Neural cell (in vitro differentiated cells): ENCODE measurements at regions not wholly inside any gene's neighbourhood (a gene's known extent, or its start where the extent isn't known, plus 50 kb on each side); places are given as distances from the start of the nearest gene placed in this dataset.

Source experiments
- H2AFZ ChIP-seq: fragments of 200-600, 300-800 bp; sonication (generic), shearing (Covaris generic); 2 replicates; pipeline ENCODE4 v1.6.0; 2014; ENCODE audit warnings: low read depth, mild to moderate bottlenecking, antibody characterized with exemption, low read length, moderate library complexity
- H3F3A ChIP-seq: fragments of 200-600 bp; shearing (Covaris generic); 2 replicates; pipeline ENCODE4 v1.6.1; 2016; ENCODE audit warnings: mild to moderate bottlenecking, moderate library complexity, mixed read lengths, antibody characterized with exemption, low read length; ENCODE audit not compliant: insufficient read depth, poor library complexity, severe bottlenecking
- H3K27ac ChIP-seq: fragments of 200-600, 300-800 bp; sonication (generic), shearing (Covaris generic); 2 replicates; pipeline ENCODE4 v1.5.1; 2014; ENCODE audit warnings: mild to moderate bottlenecking, low read length, moderate library complexity
- H3K27me3 ChIP-seq: fragments of 300-800, 200-600 bp; sonication (generic), shearing (Covaris generic); 2 replicates; pipeline ENCODE4 v1.6.0; 2014; ENCODE audit warnings: mild to moderate bottlenecking, low read depth, low read length, moderate library complexity; ENCODE audit not compliant: insufficient read depth
- H3K36me3 ChIP-seq: fragments of 300-800, 200-600 bp; sonication (generic), shearing (Covaris generic); 2 replicates; pipeline ENCODE4 v1.5.1; 2014; ENCODE audit warnings: mild to moderate bottlenecking, antibody characterized with exemption, low read length, moderate library complexity; ENCODE audit not compliant: insufficient read depth
- H3K4me2 ChIP-seq: fragments of 300-800, 200-600 bp; sonication (generic), shearing (Covaris generic); 2 replicates; pipeline ENCODE4 v1.6.0; 2014; ENCODE audit warnings: mild to moderate bottlenecking, low read length
- H3K4me3 ChIP-seq: fragments of 300-800, 200-600 bp; sonication (generic), shearing (Covaris generic); 2 replicates; pipeline ENCODE4 v1.5.1; 2014; ENCODE audit warnings: mild to moderate bottlenecking, low read length, moderate library complexity
- H3K79me2 ChIP-seq: fragments of 200-600 bp; shearing (Covaris generic); replicated peaks from 2 replicates; pipeline ENCODE4 v1.6.0; 2014; ENCODE audit warnings: mild to moderate bottlenecking, low read length, moderate library complexity; ENCODE audit not compliant: insufficient read depth
- H3K9ac ChIP-seq: fragments of 300-800, 200-600 bp; sonication (generic), shearing (Covaris generic); 2 replicates; pipeline ENCODE4 v1.6.1; 2016; ENCODE audit warnings: mild to moderate bottlenecking, low read length, mixed read lengths
- H3K9me2 ChIP-seq: fragments of 200-600 bp; shearing (Covaris generic); 2 replicates; pipeline ENCODE4 v1.6.1; 2016; ENCODE audit warnings: mild to moderate bottlenecking, low read length, mixed read lengths; ENCODE audit not compliant: insufficient read depth
- H3K9me3 ChIP-seq: fragments of 200-600, 300-800 bp; sonication (generic), shearing (Covaris generic); 2 replicates; pipeline ENCODE4 v1.6.1; 2016; ENCODE audit warnings: mild to moderate bottlenecking, mixed run types, low read length, moderate library complexity, mixed read lengths
- H4K20me1 ChIP-seq: fragments of 200-600 bp; shearing (Covaris generic); 2 replicates; pipeline ENCODE4 v1.6.1; 2016; ENCODE audit warnings: mild to moderate bottlenecking, mixed run types; ENCODE audit not compliant: insufficient read depth
- EP300 ChIP-seq: fragments of 450-650 bp; conservative IDR thresholded peaks from 2 replicates; pipeline ENCODE4 v1.6.1; 2014; ENCODE audit warnings: antibody characterized with exemption, mild to moderate bottlenecking, moderate library complexity; ENCODE audit not compliant: poor library complexity, severe bottlenecking
- EZH2 ChIP-seq: fragments of 200-600, 300-800 bp; shearing (Covaris generic), sonication (generic); IDR thresholded peaks from 2 replicates; pipeline ENCODE4 v1.6.1; 2014; ENCODE audit warnings: antibody characterized with exemption, low read length, borderline replicate concordance, mild to moderate bottlenecking; ENCODE audit not compliant: insufficient read depth, poor library complexity, severe bottlenecking
- MXI1 ChIP-seq: fragments of 450-650 bp; conservative IDR thresholded peaks from 2 replicates; pipeline ENCODE4 v1.6.1; 2014; ENCODE audit warnings: antibody characterized with exemption, mild to moderate bottlenecking; ENCODE audit not compliant: poor library complexity, severe bottlenecking
- POLR2AphosphoS5 ChIP-seq: IDR thresholded peaks from 2 replicates; pipeline ENCODE4 v1.6.1; 2012
- RAD21 ChIP-seq: fragments of 450-650 bp; conservative IDR thresholded peaks from 2 replicates; pipeline ENCODE4 v1.6.1; 2014; ENCODE audit warnings: antibody characterized with exemption, mild to moderate bottlenecking, moderate library complexity
- SMC3 ChIP-seq: fragments of 450-650 bp; conservative IDR thresholded peaks from 2 replicates; pipeline ENCODE4 v1.6.1; 2014; ENCODE audit warnings: antibody characterized with exemption, mild to moderate bottlenecking, moderate library complexity; ENCODE audit not compliant: poor library complexity
- TAF1 ChIP-seq: IDR thresholded peaks from 2 replicates; pipeline ENCODE4 v1.6.1; 2012; ENCODE audit warnings: low read depth
- TF ChIP-seq, protein P1 (sequence below): fragments of 450-650 bp; IDR thresholded peaks from 2 replicates; pipeline ENCODE4 v1.5.1; 2014; ENCODE audit warnings: antibody characterized with exemption, mild to moderate bottlenecking, moderate library complexity; ENCODE audit not compliant: poor library complexity, severe bottlenecking
- TF ChIP-seq, protein P2 (sequence below): IDR thresholded peaks from 2 replicates; pipeline ENCODE4 v1.6.1; 2012; ENCODE audit warnings: borderline replicate concordance

DNA sequence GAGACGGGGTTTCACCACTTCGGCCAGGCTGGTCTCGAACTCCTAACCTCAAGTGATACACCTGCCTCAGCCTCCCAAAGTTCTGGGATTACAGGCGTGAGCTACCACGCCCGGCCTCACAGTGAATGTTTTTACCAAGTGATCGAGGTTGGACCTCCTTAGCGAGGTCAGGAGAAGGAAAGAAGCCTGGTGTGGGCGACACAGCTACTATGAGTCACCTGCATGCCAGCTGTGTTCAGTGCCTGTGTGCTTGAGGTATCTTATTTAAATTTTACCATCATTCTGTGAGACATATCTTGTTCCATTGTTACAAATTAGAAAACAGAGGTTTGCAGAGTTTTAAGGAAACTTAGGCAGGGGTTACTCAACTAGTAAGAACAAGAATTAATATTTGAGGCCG lies 174.8 kb upstream of the DYNLRB2 start:
- Histone ChIP-seq H3K9ac (no peak overlapping the region), H3K27me3 (no peaks in the 10 kb centered on the region), H3K9me3 (no peaks in the 10 kb centered on the region), H2AFZ (no peak overlapping the region), H3K36me3 (no peaks in the 10 kb centered on the region), H3K27ac (no peak overlapping the region), H3K79me2 (no peaks in the 10 kb centered on the region), H3F3A (no peaks in the 10 kb centered on the region), H3K4me2 (no peak overlapping the region), H3K4me3 (no peak overlapping the region), H3K9me2 (no peaks in the 10 kb centered on the region), H4K20me1 (no peaks in the 10 kb centered on the region)
- no peak for TF ChIP-seq MXI1

DNA sequence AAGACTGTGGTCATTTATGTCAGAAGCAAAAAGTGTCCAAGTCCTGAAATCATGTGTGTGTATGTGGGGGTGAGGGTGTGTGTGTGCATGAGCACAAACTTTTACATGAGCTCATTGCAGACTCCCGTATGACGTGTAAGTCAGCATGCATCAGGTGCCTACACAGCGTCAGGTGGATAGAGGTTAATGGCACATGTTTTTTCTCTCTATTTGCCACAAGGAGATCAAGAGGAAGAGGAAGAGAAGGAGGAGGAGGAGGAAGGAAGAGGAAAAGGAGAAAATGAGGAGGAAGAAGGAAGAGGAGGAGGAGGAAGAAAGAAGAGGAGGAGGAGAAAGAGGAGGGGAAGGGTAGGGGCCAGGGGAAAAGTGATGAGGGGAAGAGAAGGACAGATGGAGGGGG lies 178.0 kb upstream of the DYNLRB2 start:
- Histone ChIP-seq H3F3A (no peaks in the 10 kb centered on the region), H3K9ac (no peak overlapping the region), H3K9me3 (no peaks in the 10 kb centered on the region), H3K36me3 (no peaks in the 10 kb centered on the region), H4K20me1 (no peaks in the 10 kb centered on the region), H3K79me2 (no peaks in the 10 kb centered on the region), H3K9me2 (no peaks in the 10 kb centered on the region), H2AFZ (no peak overlapping the region), H3K27ac (no peak overlapping the region), H3K4me2 (no peak overlapping the region), H3K4me3 (no peak overlapping the region), H3K27me3 (no peaks in the 10 kb centered on the region)
- no peak for TF ChIP-seq EZH2
- no peak for TF ChIP-seq RAD21
- TF ChIP-seq POLR2AphosphoS5, result no peak
- TF ChIP-seq TAF1, result no peak
- TF ChIP-seq EP300, result no peak
- no peak for TF ChIP-seq MXI1
- TF ChIP-seq, protein P1, sequence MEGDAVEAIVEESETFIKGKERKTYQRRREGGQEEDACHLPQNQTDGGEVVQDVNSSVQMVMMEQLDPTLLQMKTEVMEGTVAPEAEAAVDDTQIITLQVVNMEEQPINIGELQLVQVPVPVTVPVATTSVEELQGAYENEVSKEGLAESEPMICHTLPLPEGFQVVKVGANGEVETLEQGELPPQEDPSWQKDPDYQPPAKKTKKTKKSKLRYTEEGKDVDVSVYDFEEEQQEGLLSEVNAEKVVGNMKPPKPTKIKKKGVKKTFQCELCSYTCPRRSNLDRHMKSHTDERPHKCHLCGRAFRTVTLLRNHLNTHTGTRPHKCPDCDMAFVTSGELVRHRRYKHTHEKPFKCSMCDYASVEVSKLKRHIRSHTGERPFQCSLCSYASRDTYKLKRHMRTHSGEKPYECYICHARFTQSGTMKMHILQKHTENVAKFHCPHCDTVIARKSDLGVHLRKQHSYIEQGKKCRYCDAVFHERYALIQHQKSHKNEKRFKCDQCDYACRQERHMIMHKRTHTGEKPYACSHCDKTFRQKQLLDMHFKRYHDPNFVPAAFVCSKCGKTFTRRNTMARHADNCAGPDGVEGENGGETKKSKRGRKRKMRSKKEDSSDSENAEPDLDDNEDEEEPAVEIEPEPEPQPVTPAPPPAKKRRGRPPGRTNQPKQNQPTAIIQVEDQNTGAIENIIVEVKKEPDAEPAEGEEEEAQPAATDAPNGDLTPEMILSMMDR, result no peak
- TF ChIP-seq, protein P2, sequence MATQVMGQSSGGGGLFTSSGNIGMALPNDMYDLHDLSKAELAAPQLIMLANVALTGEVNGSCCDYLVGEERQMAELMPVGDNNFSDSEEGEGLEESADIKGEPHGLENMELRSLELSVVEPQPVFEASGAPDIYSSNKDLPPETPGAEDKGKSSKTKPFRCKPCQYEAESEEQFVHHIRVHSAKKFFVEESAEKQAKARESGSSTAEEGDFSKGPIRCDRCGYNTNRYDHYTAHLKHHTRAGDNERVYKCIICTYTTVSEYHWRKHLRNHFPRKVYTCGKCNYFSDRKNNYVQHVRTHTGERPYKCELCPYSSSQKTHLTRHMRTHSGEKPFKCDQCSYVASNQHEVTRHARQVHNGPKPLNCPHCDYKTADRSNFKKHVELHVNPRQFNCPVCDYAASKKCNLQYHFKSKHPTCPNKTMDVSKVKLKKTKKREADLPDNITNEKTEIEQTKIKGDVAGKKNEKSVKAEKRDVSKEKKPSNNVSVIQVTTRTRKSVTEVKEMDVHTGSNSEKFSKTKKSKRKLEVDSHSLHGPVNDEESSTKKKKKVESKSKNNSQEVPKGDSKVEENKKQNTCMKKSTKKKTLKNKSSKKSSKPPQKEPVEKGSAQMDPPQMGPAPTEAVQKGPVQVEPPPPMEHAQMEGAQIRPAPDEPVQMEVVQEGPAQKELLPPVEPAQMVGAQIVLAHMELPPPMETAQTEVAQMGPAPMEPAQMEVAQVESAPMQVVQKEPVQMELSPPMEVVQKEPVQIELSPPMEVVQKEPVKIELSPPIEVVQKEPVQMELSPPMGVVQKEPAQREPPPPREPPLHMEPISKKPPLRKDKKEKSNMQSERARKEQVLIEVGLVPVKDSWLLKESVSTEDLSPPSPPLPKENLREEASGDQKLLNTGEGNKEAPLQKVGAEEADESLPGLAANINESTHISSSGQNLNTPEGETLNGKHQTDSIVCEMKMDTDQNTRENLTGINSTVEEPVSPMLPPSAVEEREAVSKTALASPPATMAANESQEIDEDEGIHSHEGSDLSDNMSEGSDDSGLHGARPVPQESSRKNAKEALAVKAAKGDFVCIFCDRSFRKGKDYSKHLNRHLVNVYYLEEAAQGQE, result no peak
- TF ChIP-seq SMC3, result no peak

DNA sequence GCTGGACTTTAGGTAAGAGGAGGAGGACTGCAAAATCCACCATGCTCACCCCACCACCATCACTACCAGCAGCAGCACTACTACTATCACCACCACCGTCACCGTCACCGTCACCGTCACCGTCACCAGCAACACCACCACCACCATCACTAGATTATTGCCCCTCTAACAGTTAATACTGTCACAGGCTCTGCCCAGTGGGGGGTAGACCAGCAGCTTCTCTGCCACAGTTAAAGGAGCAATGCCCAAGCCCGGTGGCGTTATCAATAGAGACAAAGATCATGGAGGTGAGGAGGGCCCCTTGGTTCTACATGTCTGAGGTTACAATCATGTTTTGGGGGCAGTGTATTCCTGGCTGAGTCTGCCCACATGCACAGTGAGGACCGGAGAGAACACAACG lies 184.4 kb upstream of the DYNLRB2 start:
- Histone ChIP-seq H3K27me3 (no peaks in the 10 kb centered on the region), H3K27ac (no peak overlapping the region), H3K9ac (no peak overlapping the region), H3K9me3 (no peaks in the 10 kb centered on the region), H3K36me3 (no peaks in the 10 kb centered on the region), H2AFZ (no peak overlapping the region), H3K4me3 (no peak overlapping the region), H3K9me2 (no peaks in the 10 kb centered on the region), H3F3A (no peaks in the 10 kb centered on the region), H3K79me2 (no peaks in the 10 kb centered on the region), H3K4me2 (no peak overlapping the region), H4K20me1 (no peaks in the 10 kb centered on the region)
- TF ChIP-seq, protein P1, result no peak
- TF ChIP-seq TAF1 (no peak), RAD21 (no peak), POLR2AphosphoS5 (no peak), EZH2 (no peak), MXI1 (no peak), SMC3 (no peak), EP300 (no peak)
- TF ChIP-seq, protein P2, result no peak
